ENCODE measurements at regions not wholly inside any gene's neighbourhood (a gene's known extent, or its start where the extent isn't known, plus 50 kb on each side); places are given as distances from the start of the nearest gene placed in this dataset.
A peak's percentile ranks its signal among the peaks of the same experiment; 100 is the strongest.

- DNase-seq (ENCODE audit: low spot score), result no peak
Measured at GRCh38 chr1:244971552-244972216, 107.3 kb upstream of the HNRNPU start.

GRCh38 chr1:244970744-244971551 lies 106.6 kb upstream of the HNRNPU start:
- peak; percentile 90 for DNase-seq (ENCODE audit: low spot score)

- DNase-seq (ENCODE audit: low spot score), result peak; percentile 91
Measured at GRCh38 chr1:244970236-244970743, 105.9 kb upstream of the HNRNPU start.

- peak; percentile 88 for DNase-seq (ENCODE audit: low spot score)
Measured at GRCh38 chr1:244969355-244970235, 105.3 kb upstream of the HNRNPU start.

GRCh38 chr1:244968881-244969280 lies 104.5 kb upstream of the HNRNPU start:
- DNase-seq (ENCODE audit: low spot score), result no peak

GRCh38 chr1:244968471-244968871 lies 104.1 kb upstream of the HNRNPU start:
- DNase-seq (ENCODE audit: low spot score), result no peak

GRCh38 chr1:244967159-244967558 lies 102.8 kb upstream of the HNRNPU start:
- DNase-seq (ENCODE audit: low spot score), result no peak

GRCh38 chr1:244965185-244966030 lies 101.1 kb upstream of the HNRNPU start:
- no peak for DNase-seq (ENCODE audit: low spot score)

GRCh38 chr1:244964112-244964971 lies 100.0 kb upstream of the HNRNPU start:
- no peak for DNase-seq (ENCODE audit: low spot score)

- no peak for DNase-seq (ENCODE audit: low spot score)
Measured at GRCh38 chr1:244963231-244963826, 99.0 kb upstream of the HNRNPU start.

- no peak for DNase-seq (ENCODE audit: low spot score)
Measured at GRCh38 chr1:244962130-244962529, 97.8 kb upstream of the HNRNPU start.

- DNase-seq (ENCODE audit: low spot score), result no peak
Measured at GRCh38 chr1:244960904-244961303, 96.6 kb upstream of the HNRNPU start.

GRCh38 chr1:244958593-244958992 lies 94.2 kb upstream of the HNRNPU start:
- DNase-seq (ENCODE audit: low spot score), result no peak

- no peak for DNase-seq (ENCODE audit: low spot score)
Measured at GRCh38 chr1:244957525-244957924, 93.2 kb upstream of the HNRNPU start.

GRCh38 chr1:244957122-244957521 lies 92.8 kb upstream of the HNRNPU start:
- DNase-seq (ENCODE audit: low spot score), result no peak

GRCh38 chr1:244955661-244956060 lies 91.3 kb upstream of the HNRNPU start:
- no peak for DNase-seq (ENCODE audit: low spot score)

GRCh38 chr1:244954359-244954758 lies 90.0 kb upstream of the HNRNPU start:
- DNase-seq (ENCODE audit: low spot score), result no peak

- no peak for DNase-seq (ENCODE audit: low spot score)
Measured at GRCh38 chr1:244953901-244954300, 89.6 kb upstream of the HNRNPU start.

GRCh38 chr1:244952940-244953339 lies 88.6 kb upstream of the HNRNPU start:
- no peak for DNase-seq (ENCODE audit: low spot score)
